OCI-LY7 (cell line): ENCODE measurements at regions not wholly inside any gene's neighbourhood (a gene's known extent, or its start where the extent isn't known, plus 50 kb on each side); places are given as distances from the start of the nearest gene placed in this dataset.

Source experiments
- BruUV-seq: library from RNA; stranded (reverse); fragments of 400-500 nt; replicated peaks from 2 replicates; lab custom pipeline; 2021; lab: Mats Ljungman, UMichigan
- CTCF ChIA-PET: fragments of 300-600 bp; sonication (Branson Sonifier 250); formaldehyde crosslinking; loops from one replicate; lab custom pipeline; 2022; ENCODE audit warnings: antibody characterized with exemption; ENCODE audit not compliant: unreplicated experiment; lab: Charles Lee
- POLR2A ChIA-PET: fragments of 300-600 bp; sonication (Branson Sonifier 250); formaldehyde crosslinking; loops from one replicate; lab custom pipeline; 2022; ENCODE audit warnings: antibody characterized with exemption; lab: Charles Lee
- DNase-seq: peaks from one replicate; pipeline ENCODE4 v3.0.0-alpha.2; 2015; ENCODE audit warnings: low spot score
- H2AFZ ChIP-seq: fragments of 200-600 bp; sonication (generic), shearing (Covaris generic); 2 replicates; pipeline ENCODE4 v1.6.1; 2014; ENCODE audit warnings: mild to moderate bottlenecking, antibody characterized with exemption, low read length, moderate library complexity
- H3K27ac ChIP-seq: fragments of 200-600 bp; sonication (generic); 2 replicates; pipeline ENCODE4 v1.5.1; 2014; ENCODE audit warnings: mixed run types, low read depth, mild to moderate bottlenecking, moderate library complexity, low read length, inconsistent platforms; ENCODE audit not compliant: poor library complexity, severe bottlenecking
- H3K36me3 ChIP-seq: fragments of 200-600 bp; sonication (generic); 2 replicates; pipeline ENCODE4 v1.6.1; 2014; ENCODE audit warnings: mild to moderate bottlenecking, antibody characterized with exemption, low read length, moderate library complexity, mixed read lengths; ENCODE audit not compliant: insufficient read depth
- H3K4me1 ChIP-seq: fragments of 200-600 bp; sonication (generic); 2 replicates; pipeline ENCODE4 v1.5.1; 2014; ENCODE audit warnings: mild to moderate bottlenecking, low read length; ENCODE audit not compliant: insufficient read depth, poor library complexity, severe bottlenecking
- H3K4me2 ChIP-seq: fragments of 200-600 bp; sonication (generic); 2 replicates; pipeline ENCODE4 v1.6.1; 2014; ENCODE audit warnings: mild to moderate bottlenecking, low read length
- H3K4me3 ChIP-seq: fragments of 200-600 bp; sonication (generic); 2 replicates; pipeline ENCODE4 v1.5.1; 2014; ENCODE audit warnings: mild to moderate bottlenecking, low read depth, low read length; ENCODE audit not compliant: poor library complexity, severe bottlenecking
- H3K79me2 ChIP-seq: fragments of 200-600 bp; sonication (generic); 2 replicates; pipeline ENCODE4 v1.6.1; 2016; ENCODE audit warnings: low read depth, mild to moderate bottlenecking, low read length, moderate library complexity, mixed read lengths; ENCODE audit not compliant: insufficient read depth
- H3K9me2 ChIP-seq: fragments of 200-600 bp; sonication (generic); 2 replicates; pipeline ENCODE4 v1.6.1; 2016; ENCODE audit warnings: mild to moderate bottlenecking, low read length, mixed read lengths; ENCODE audit not compliant: insufficient read depth
- H3K9me3 ChIP-seq: fragments of 200-600 bp; sonication (generic); 2 replicates; pipeline ENCODE4 v1.6.1; 2014; ENCODE audit warnings: mild to moderate bottlenecking, mixed run types, low read length, mixed read lengths
- H4K20me1 ChIP-seq: fragments of 200-600 bp; sonication (generic); 2 replicates; pipeline ENCODE4 v1.6.1; 2014; ENCODE audit warnings: mild to moderate bottlenecking, antibody characterized with exemption, low read length, moderate library complexity, mixed read lengths; ENCODE audit not compliant: insufficient read depth
- EZH2phosphoT487 ChIP-seq: fragments of 200-600 bp; sonication (generic); IDR thresholded peaks from 2 replicates; pipeline ENCODE4 v1.6.1; 2018; ENCODE audit warnings: low read depth, borderline replicate concordance, mild to moderate bottlenecking, mixed run types, antibody characterized with exemption, low read length, moderate library complexity, mixed read lengths
- intact Hi-C: fragments of 100-400 bp; cut with micrococcal nuclease; formaldehyde crosslinking; loops from one replicate; pipeline ENCODE4 v1.10.0; 2022; ENCODE audit not compliant: unreplicated experiment
- TF ChIP-seq, protein P1 (sequence below): fragments of 200-600 bp; sonication (generic); conservative IDR thresholded peaks from 2 replicates; pipeline ENCODE4 v1.5.1; 2014; ENCODE audit warnings: mild to moderate bottlenecking, antibody characterized with exemption, low read length, moderate library complexity, mixed read lengths

DNA sequence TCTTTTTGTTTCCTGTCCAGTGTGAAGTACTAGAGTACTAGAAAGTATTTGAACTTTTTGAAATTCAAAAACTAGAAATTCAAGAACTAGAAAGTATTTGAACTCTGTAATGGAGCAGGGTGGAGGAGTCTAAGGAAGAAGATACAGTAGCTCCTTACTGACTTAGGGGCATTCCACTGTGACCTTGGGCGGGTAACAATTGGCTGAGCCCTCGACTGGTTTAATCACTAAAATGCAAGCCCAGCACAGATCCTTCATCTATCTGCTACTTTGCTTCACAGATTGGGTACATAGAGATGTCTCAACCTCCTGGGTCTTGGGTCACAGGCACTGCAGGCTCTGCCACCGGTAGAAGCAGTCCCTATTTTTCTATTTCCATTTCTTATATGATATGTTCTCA lies 462.1 kb upstream of the AGTR1 start:
- intact Hi-C loops = no loop called here
- no peak overlapping the region for H2AFZ ChIP-seq
- H3K79me2 ChIP-seq = no peaks in the 10 kb centered on the region
- no peaks in the 10 kb centered on the region for H4K20me1 ChIP-seq
- no TSS peak for BruUV-seq
- TF ChIP-seq, protein P1, sequence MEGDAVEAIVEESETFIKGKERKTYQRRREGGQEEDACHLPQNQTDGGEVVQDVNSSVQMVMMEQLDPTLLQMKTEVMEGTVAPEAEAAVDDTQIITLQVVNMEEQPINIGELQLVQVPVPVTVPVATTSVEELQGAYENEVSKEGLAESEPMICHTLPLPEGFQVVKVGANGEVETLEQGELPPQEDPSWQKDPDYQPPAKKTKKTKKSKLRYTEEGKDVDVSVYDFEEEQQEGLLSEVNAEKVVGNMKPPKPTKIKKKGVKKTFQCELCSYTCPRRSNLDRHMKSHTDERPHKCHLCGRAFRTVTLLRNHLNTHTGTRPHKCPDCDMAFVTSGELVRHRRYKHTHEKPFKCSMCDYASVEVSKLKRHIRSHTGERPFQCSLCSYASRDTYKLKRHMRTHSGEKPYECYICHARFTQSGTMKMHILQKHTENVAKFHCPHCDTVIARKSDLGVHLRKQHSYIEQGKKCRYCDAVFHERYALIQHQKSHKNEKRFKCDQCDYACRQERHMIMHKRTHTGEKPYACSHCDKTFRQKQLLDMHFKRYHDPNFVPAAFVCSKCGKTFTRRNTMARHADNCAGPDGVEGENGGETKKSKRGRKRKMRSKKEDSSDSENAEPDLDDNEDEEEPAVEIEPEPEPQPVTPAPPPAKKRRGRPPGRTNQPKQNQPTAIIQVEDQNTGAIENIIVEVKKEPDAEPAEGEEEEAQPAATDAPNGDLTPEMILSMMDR = no peak
- no peak for TF ChIP-seq EZH2phosphoT487
- POLR2A ChIA-PET = interaction anchor here (1.0 kb wide), 1 partner anchor 11 kb away, joined by 3 read pairs; no protein-coding TSS in a partner anchor
- H3K4me2 ChIP-seq = no peak overlapping the region
- CTCF ChIA-PET = no interaction called here
- no peaks in the 10 kb centered on the region for H3K36me3 ChIP-seq
- H3K9me3 ChIP-seq = no peaks in the 10 kb centered on the region
- no peak overlapping the region for H3K4me3 ChIP-seq
- H3K27ac ChIP-seq = no peak overlapping the region
- H3K4me1 ChIP-seq = no peaks in the 10 kb centered on the region
- DNase-seq = no peak
- H3K9me2 ChIP-seq = no peaks in the 10 kb centered on the region

DNA sequence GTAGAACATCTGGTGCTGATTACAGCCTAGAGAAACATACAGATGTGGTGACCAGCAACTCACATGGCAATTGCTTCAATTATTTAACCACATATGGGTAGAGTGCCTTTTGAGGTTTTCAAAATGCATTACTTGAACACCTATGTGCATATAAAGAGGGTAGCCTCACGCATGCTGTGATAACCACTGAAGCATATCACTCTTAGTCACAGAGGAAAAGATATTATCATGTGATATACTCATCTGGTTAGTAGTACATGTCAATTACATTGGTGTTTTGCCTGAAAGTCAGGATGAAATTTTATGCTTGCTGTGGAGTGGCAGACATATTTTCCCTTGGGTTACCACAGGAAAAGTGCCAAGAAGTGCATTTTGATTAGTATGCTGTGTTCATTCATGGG lies 459.3 kb upstream of the AGTR1 start:
- ChIA-PET CTCF (no interaction called here), POLR2A (no interaction called here)
- H3K36me3 ChIP-seq = no peaks in the 10 kb centered on the region
- H3K27ac ChIP-seq = no peak overlapping the region
- BruUV-seq = no TSS peak
- H3K9me3 ChIP-seq = no peaks in the 10 kb centered on the region
- no peaks in the 10 kb centered on the region for H3K4me1 ChIP-seq
- H3K9me2 ChIP-seq = no peaks in the 10 kb centered on the region
- H3K4me3 ChIP-seq = no peak overlapping the region
- H2AFZ ChIP-seq = no peak overlapping the region
- TF ChIP-seq, protein P1 = no peak
- TF ChIP-seq EZH2phosphoT487 = no peak
- H3K4me2 ChIP-seq = no peak overlapping the region
- no peak for DNase-seq
- intact Hi-C loops = no loop called here
- H4K20me1 ChIP-seq = no peaks in the 10 kb centered on the region
- H3K79me2 ChIP-seq = no peaks in the 10 kb centered on the region

DNA sequence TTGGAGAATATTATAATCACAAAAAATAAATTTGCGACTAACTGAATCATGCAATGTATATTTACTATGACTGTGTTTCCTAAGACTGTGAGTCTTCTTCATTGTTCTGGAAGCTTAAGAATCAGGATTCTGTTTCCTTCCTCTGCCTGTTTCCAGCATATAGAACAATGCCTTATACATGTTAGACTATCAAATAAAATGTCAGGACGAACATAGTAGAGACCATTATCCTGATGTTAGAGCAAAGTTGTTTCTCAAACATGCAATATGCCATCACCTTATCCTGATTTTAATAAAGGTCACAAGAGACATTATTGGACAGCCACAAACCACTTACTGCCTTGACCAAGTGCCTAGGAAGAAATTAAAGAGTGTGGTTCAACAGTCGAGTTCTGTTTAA lies 457.4 kb upstream of the AGTR1 start:
- Histone ChIP-seq H3K9me3 (no peaks in the 10 kb centered on the region), H3K27ac (no peak overlapping the region), H3K4me1 (no peaks in the 10 kb centered on the region), H3K79me2 (no peaks in the 10 kb centered on the region), H4K20me1 (no peaks in the 10 kb centered on the region), H2AFZ (no peak overlapping the region), H3K9me2 (no peaks in the 10 kb centered on the region), H3K36me3 (no peaks in the 10 kb centered on the region), H3K4me3 (no peak overlapping the region), H3K4me2 (no peak overlapping the region)
- no peak for TF ChIP-seq EZH2phosphoT487
- TF ChIP-seq, protein P1 = no peak
- intact Hi-C loops = no loop called here
- BruUV-seq = no TSS peak
- POLR2A ChIA-PET = interaction anchor here (1.2 kb wide), 1 partner anchor 13 kb away, joined by 3 read pairs; no protein-coding TSS in a partner anchor
- CTCF ChIA-PET = no interaction called here
- no peak for DNase-seq
